Aorta (tissue), 5 donors: ENCODE measurements at regions not wholly inside any gene's neighbourhood (a gene's known extent, or its start where the extent isn't known, plus 50 kb on each side); places are given as distances from the start of the nearest gene placed in this dataset.

Experiments used
- ATAC-seq: fragments of 200-7000 bp; cut with Tn5 transposase; one replicate; pipeline ENCODE4 v1.9.1; 2022; ENCODE audit warnings: moderate library complexity; ENCODE audit not compliant: low FRiP score
- DNase-seq, 2 donors: peaks; one replicate each; pipeline ENCODE4 v3.0.0-alpha.2; 2020
- H3K27ac ChIP-seq, 2 donors: one replicate each; pipeline ENCODE4 v1.5.1; 2013; ENCODE audit warnings: low read length in 2 of 2, mild to moderate bottlenecking in 2 of 2, moderate library complexity in 2 of 2, control low read depth in 1 of 2, inconsistent platforms in 1 of 2, low read depth in 1 of 2
- H3K27me3 ChIP-seq, 2 donors: one replicate each; pipeline ENCODE4 v1.6.1; 2013; ENCODE audit warnings: control low read depth in 1 of 2, low read length in 1 of 2, mild to moderate bottlenecking in 1 of 2, moderate library complexity in 1 of 2; ENCODE audit not compliant: insufficient read depth in 2 of 2, control insufficient read depth in 1 of 2
- H3K36me3 ChIP-seq, 2 donors: one replicate each; pipeline ENCODE4 v1.6.1; 2013; ENCODE audit warnings: control low read depth in 1 of 2, low read length in 1 of 2, mild to moderate bottlenecking in 1 of 2; ENCODE audit not compliant: insufficient read depth in 2 of 2, control insufficient read depth in 1 of 2
- H3K4me1 ChIP-seq, 2 donors: one replicate each; pipeline ENCODE4 v1.6.1; 2013; ENCODE audit warnings: low read length in 2 of 2, control low read depth in 1 of 2, mild to moderate bottlenecking in 1 of 2, moderate library complexity in 1 of 2; ENCODE audit not compliant: insufficient read depth in 2 of 2, control insufficient read depth in 1 of 2
- H3K4me3 ChIP-seq, 2 donors: one replicate each; pipeline ENCODE4 v1.5.1; 2013; ENCODE audit warnings: low read length in 2 of 2, control low read depth in 1 of 2, mild to moderate bottlenecking in 1 of 2
- H3K9me3 ChIP-seq: one replicate; pipeline ENCODE4 v1.6.1; 2013; ENCODE audit warnings: mild to moderate bottlenecking, low read length; ENCODE audit not compliant: control insufficient read depth
- WGBS, 2 donors: extraction: QIAGEN DNeasy Blood & Tissue Kit; methylation state at CpG; one replicate each; pipeline ENCODE4 v1.1.7; 2013; 5-methylcytosine and 5-hydroxymethylcytosine counted together
- intact Hi-C, 2 donors: fragments of 100-400 bp; cut with DNase I; formaldehyde crosslinking; loops; one replicate each; pipeline versions ENCODE4 v1.14.2 to v1.15.0; 2022
- donor health status: healthy with polysubstance abuse.
- donor health status: Bipolar disorder and iron deficiency.
- donor health status: DM: no; HTN: no; CAD: no.
- donor health status: DM: no; HTN: no; CAD: no.
- donor health status: DM: yes; HTN: yes; CAD: no.

- WGBS, 2 donors: 62 to 64% methylated on average over 6 of the region's 6 CpGs
These were observed 396.3 kb downstream of the YTHDC2 start for GRCh38 chr5:113909782-113910181.

DNA sequence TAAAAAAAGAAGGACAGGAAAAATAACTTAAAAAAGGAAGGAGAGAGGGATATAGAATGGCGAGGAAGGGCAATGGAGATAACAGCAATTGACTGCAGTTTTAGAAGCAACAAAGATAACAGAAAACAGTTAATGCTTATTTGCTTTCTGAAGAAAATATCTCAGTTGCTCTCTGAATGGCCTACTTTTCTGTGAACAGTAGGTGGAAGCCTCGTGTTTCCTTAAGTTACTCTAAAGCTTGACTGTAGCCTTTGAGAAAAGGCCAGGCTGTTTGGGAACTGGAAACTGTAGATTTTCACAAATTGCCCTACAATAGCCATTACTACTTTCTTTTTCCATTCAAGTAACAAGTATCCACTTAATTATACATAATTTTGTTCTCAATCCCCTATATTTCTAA is 404.5 kb downstream of the YTHDC2 start:
- Histone ChIP-seq H3K9me3 (no peaks in the 10 kb centered on the region), H3K4me3 (no peak overlapping the region), H3K4me1 (no peaks in the 10 kb centered on the region), H3K27me3 (no peaks in the 10 kb centered on the region), H3K27ac (no peak overlapping the region), H3K36me3 (no peaks in the 10 kb centered on the region)
- DNase-seq: no peak
- no peak for ATAC-seq
- WGBS, 2 donors: 16 to 21% methylated on average over 2 of the region's 2 CpGs
- intact Hi-C loops: no loop called here

More at GRCh38 chr5:113909782-113910181, 396.3 kb downstream of the YTHDC2 start:
- no peak overlapping the region for H3K4me3 ChIP-seq
- no peaks in the 10 kb centered on the region for H3K27me3 ChIP-seq
- no peak overlapping the region for H3K27ac ChIP-seq
- H3K36me3 ChIP-seq: no peaks in the 10 kb centered on the region
- no peaks in the 10 kb centered on the region for H3K9me3 ChIP-seq
- intact Hi-C loops: no loop called here
- DNase-seq: no peak
- no peak for ATAC-seq
- no peaks in the 10 kb centered on the region for H3K4me1 ChIP-seq

DNA sequence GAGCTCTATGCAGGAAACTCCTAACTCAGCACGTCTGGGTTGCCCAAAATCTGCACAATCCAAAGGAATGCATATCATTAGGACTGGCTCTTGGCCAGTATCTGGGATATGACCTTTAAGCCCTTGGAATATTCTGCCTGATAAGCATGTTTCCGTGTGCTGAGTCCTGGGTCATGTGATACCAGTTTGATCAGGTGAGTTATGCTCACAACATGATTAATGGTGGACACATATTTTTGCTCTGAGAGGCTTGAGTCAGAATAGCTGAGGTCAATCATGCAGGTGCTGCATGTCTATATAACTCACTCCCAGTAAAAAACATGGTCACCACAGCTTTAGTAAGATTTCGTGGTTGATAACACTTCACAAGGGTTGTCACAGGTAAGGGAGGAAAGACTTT is 408.8 kb downstream of the YTHDC2 start:
- no peak for ATAC-seq
- H3K4me3 ChIP-seq: no peak overlapping the region

DNA sequence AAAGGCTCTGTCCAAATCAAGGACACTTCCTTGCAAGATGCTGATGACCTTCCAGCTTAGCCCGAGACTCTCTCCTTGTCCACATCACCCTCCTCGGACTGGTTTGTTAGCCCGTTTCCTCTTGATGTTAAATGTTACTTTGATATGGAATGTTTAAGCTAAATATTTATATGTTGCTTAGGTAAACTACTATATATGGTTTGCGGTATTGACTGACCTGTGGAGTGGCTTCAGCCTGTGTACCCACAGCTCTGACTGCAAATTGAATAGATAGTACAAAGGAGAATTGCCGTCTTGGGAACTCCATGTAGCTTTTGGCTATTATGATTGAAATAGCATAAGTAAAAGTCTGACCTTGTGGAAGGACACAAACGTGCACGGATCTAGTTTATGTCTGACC is 422.0 kb downstream of the YTHDC2 start:
- intact Hi-C loops: no loop called here
- H3K27me3 ChIP-seq: no peaks in the 10 kb centered on the region
- no peak for DNase-seq
- H3K27ac ChIP-seq: no peak overlapping the region
- H3K4me3 ChIP-seq: no peak overlapping the region
- 80 to 85% methylated on average over 7 of the region's 7 CpGs for WGBS, 2 donors
- no peaks in the 10 kb centered on the region for H3K36me3 ChIP-seq
- no peak for ATAC-seq
- H3K4me1 ChIP-seq: no peaks in the 10 kb centered on the region
- H3K9me3 ChIP-seq: peaks cover 2% of the 10 kb centered on the region

More for the DNA sequence above, 408.8 kb downstream of the YTHDC2 start:
- DNase-seq: no peak
- intact Hi-C loops: no loop called here
- Histone ChIP-seq H3K27me3 (no peaks in the 10 kb centered on the region), H3K36me3 (no peaks in the 10 kb centered on the region), H3K9me3 (no peaks in the 10 kb centered on the region), H3K4me1 (no peaks in the 10 kb centered on the region), H3K27ac (no peak overlapping the region)
- 26 to 34% methylated on average over 3 of the region's 3 CpGs for WGBS, 2 donors

GRCh38 chr5:113937301-113937700 is 423.8 kb downstream of the YTHDC2 start:
- WGBS, 2 donors: 60 to 71% methylated on average over 2 of the region's 2 CpGs
- peaks cover 2% of the 10 kb centered on the region for H3K9me3 ChIP-seq
- DNase-seq (no peak), ATAC-seq (no peak)
- intact Hi-C loops: no loop called here
- H3K4me1 ChIP-seq: no peaks in the 10 kb centered on the region
- H3K27ac ChIP-seq: no peak overlapping the region
- H3K36me3 ChIP-seq: no peaks in the 10 kb centered on the region
- H3K4me3 ChIP-seq: no peak overlapping the region
- H3K27me3 ChIP-seq: peaks cover 0 to 2% of the 10 kb centered on the region in 2 donors

DNA sequence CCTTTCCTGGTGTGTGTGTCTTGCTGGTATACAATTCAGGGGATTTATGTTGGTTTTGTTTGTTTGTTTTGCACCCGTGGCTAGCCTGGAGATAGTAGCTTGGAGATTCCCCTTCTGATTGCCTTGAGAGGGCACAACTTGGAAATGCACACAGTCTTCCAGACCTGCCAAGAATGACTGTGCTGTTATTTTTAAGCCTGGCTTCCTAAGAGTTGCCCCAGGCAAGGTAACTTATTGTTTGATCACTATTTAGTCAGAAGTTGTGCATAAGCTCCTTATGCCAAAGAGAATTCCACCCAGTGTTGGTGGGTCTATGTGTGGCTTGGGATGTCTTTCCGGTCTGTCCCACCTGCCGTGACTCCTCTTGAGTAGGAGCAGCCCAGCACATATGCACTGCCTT is 421.9 kb upstream of the KCNN2 start:
- H3K27ac ChIP-seq: no peak overlapping the region
- peaks cover 2% of the 10 kb centered on the region for H3K9me3 ChIP-seq
- H3K27me3 ChIP-seq: peaks cover 0 to 3% of the 10 kb centered on the region in 2 donors
- DNase-seq (no peak), ATAC-seq (no peak)
- WGBS, 2 donors: 64 to 65% methylated on average over 3 of the region's 3 CpGs
- intact Hi-C loops: no loop called here
- no peaks in the 10 kb centered on the region for H3K4me1 ChIP-seq
- no peaks in the 10 kb centered on the region for H3K36me3 ChIP-seq
- H3K4me3 ChIP-seq: no peak overlapping the region

DNA sequence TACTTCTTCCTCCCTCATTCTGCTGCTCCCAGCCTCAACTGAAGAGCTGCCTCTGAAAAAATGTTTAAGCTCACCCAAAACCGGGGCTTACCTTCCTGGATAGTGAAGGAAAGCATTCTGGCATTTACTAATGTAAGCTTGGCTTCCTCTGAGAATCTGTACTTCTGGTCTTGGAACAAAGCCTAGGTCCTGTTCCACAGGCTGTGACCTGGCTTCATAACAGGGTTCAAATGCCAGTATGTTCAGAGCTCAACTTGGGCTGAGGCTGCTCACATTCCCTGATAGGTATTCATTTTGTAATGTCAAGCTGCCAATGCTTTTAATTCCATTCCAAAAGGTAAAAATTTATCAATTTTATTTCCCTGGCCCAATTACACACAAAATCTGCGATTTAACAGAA is 411.7 kb upstream of the KCNN2 start:
- H3K36me3 ChIP-seq: no peaks in the 10 kb centered on the region
- ATAC-seq (no peak), DNase-seq (no peak)
- no peak overlapping the region for H3K27ac ChIP-seq
- H3K27me3 ChIP-seq: no peaks in the 10 kb centered on the region
- WGBS, 2 donors: 53 to 59% methylated on average over 2 of the region's 2 CpGs
- H3K4me1 ChIP-seq: no peaks in the 10 kb centered on the region
- no peaks in the 10 kb centered on the region for H3K9me3 ChIP-seq
- H3K4me3 ChIP-seq: no peak overlapping the region
- intact Hi-C loops: no loop called here

- intact Hi-C loops: no loop called here
- Histone ChIP-seq H3K4me3 (no peak overlapping the region), H3K36me3 (no peaks in the 10 kb centered on the region), H3K9me3 (peaks cover 4% of the 10 kb centered on the region), H3K4me1 (no peaks in the 10 kb centered on the region), H3K27me3 (peaks cover 0 to 2% of the 10 kb centered on the region in 2 donors), H3K27ac (no peak overlapping the region)
- no peak for ATAC-seq
- no peak for DNase-seq
- 79 to 83% methylated on average over 3 of the region's 3 CpGs for WGBS, 2 donors
These were observed 396.6 kb upstream of the KCNN2 start for GRCh38 chr5:113965225-113965624.

GRCh38 chr5:113969901-113970300 is 392.0 kb upstream of the KCNN2 start:
- Histone ChIP-seq H3K36me3 (no peaks in the 10 kb centered on the region), H3K27me3 (no peaks in the 10 kb centered on the region), H3K9me3 (peaks cover 1% of the 10 kb centered on the region), H3K27ac (no peak overlapping the region), H3K4me3 (no peak overlapping the region), H3K4me1 (no peaks in the 10 kb centered on the region)
- DNase-seq: no peak
- ATAC-seq: no peak
- intact Hi-C loops: no loop called here
